Mesenchymal stem cell (in vitro differentiated cells and primary cell): ENCODE measurements at regions not wholly inside any gene's neighbourhood (a gene's known extent, or its start where the extent isn't known, plus 50 kb on each side); places are given as distances from the start of the nearest gene placed in this dataset.

ENCODE experiments used
- DNase-seq: peaks from one replicate; pipeline ENCODE4 v3.0.0-alpha.2; 2013
- H2AFZ ChIP-seq: one replicate; pipeline ENCODE4 v1.6.1; 2013; ENCODE audit warnings: low read depth, mild to moderate bottlenecking, control low read depth, inconsistent platforms, low read length, moderate library complexity
- H2AK5ac ChIP-seq: 2 replicates; pipeline ENCODE4 v1.6.1; 2013; ENCODE audit warnings: low read length, moderate library complexity, mild to moderate bottlenecking, inconsistent platforms; ENCODE audit not compliant: severe bottlenecking
- H2BK120ac ChIP-seq: one replicate; pipeline ENCODE4 v1.6.1; 2013; ENCODE audit warnings: low read depth, mild to moderate bottlenecking, inconsistent platforms, low read length, moderate library complexity
- H2BK12ac ChIP-seq, 2 experiments: one replicate each; pipeline ENCODE4 v1.6.1; 2013; ENCODE audit warnings: inconsistent platforms in 2 of 2, low read length in 2 of 2, mild to moderate bottlenecking in 2 of 2, moderate library complexity in 2 of 2, control low read depth in 1 of 2
- H2BK15ac ChIP-seq: one replicate; pipeline ENCODE4 v1.6.1; 2013; ENCODE audit warnings: mild to moderate bottlenecking, low read depth, inconsistent platforms; ENCODE audit not compliant: poor library complexity, severe bottlenecking
- H2BK5ac ChIP-seq: 2 replicates; pipeline ENCODE4 v1.6.1; 2013; ENCODE audit warnings: low read depth, mild to moderate bottlenecking, low read length, control low read depth, inconsistent platforms; ENCODE audit not compliant: poor library complexity, severe bottlenecking
- H3K14ac ChIP-seq, 2 experiments: one replicate each; pipeline ENCODE4 v1.6.1; 2013; ENCODE audit warnings: inconsistent platforms in 2 of 2, low read length in 2 of 2, control low read depth in 1 of 2, mild to moderate bottlenecking in 1 of 2, moderate library complexity in 1 of 2
- H3K18ac ChIP-seq, 2 experiments: one replicate each; pipeline ENCODE4 v1.6.1; 2013; ENCODE audit warnings: inconsistent platforms in 2 of 2, low read length in 2 of 2, control low read depth in 1 of 2, low read depth in 1 of 2, mild to moderate bottlenecking in 1 of 2
- H3K23ac ChIP-seq, 2 experiments: one replicate each; pipeline ENCODE4 v1.6.1; 2013; ENCODE audit warnings: inconsistent platforms in 2 of 2, low read length in 2 of 2, mild to moderate bottlenecking in 2 of 2, moderate library complexity in 2 of 2, control low read depth in 1 of 2
- H3K27ac ChIP-seq: 2 replicates; pipeline ENCODE4 v1.5.1; 2013; ENCODE audit warnings: mild to moderate bottlenecking, moderate library complexity, low read length, control low read depth, inconsistent platforms; ENCODE audit not compliant: poor library complexity, severe bottlenecking
- H3K27me3 ChIP-seq, 2 experiments: 2 replicates each; pipeline versions ENCODE4 v1.6.1 to v1.7.0; 2013; ENCODE audit warnings: low read length in 2 of 2, mild to moderate bottlenecking in 2 of 2, moderate library complexity in 2 of 2, control low read depth in 1 of 2, inconsistent platforms in 1 of 2; ENCODE audit not compliant: control insufficient read depth in 1 of 2, insufficient read depth in 1 of 2
- H3K36me3 ChIP-seq, 2 experiments: 2 replicates each; pipeline versions ENCODE4 v1.6.1 to v1.7.0; 2013; ENCODE audit warnings: low read length in 2 of 2, control low read depth in 1 of 2, inconsistent platforms in 1 of 2, low read depth in 1 of 2, mild to moderate bottlenecking in 1 of 2; ENCODE audit not compliant: insufficient read depth in 2 of 2, control insufficient read depth in 1 of 2
- H3K4ac ChIP-seq, 2 experiments: one replicate each; pipeline ENCODE4 v1.6.1; 2013; ENCODE audit warnings: inconsistent platforms in 2 of 2, low read length in 2 of 2, mild to moderate bottlenecking in 2 of 2, moderate library complexity in 2 of 2, control low read depth in 1 of 2, low read depth in 1 of 2
- H3K4me1 ChIP-seq: 2 replicates; pipeline ENCODE4 v1.6.1; 2013; ENCODE audit warnings: low read depth, low read length, control low read depth; ENCODE audit not compliant: control insufficient read depth, insufficient read depth
- H3K4me2 ChIP-seq: 2 replicates; pipeline ENCODE4 v1.6.1; 2013; ENCODE audit warnings: low read length, mild to moderate bottlenecking, inconsistent platforms; ENCODE audit not compliant: poor library complexity, severe bottlenecking
- H3K4me3 ChIP-seq, 2 experiments: 2 replicates each; pipeline versions ENCODE4 v1.5.1 to v1.7.0; 2013; ENCODE audit warnings: low read length in 2 of 2, mild to moderate bottlenecking in 2 of 2, control low read depth in 1 of 2, low read depth in 1 of 2; ENCODE audit not compliant: insufficient read depth in 1 of 2
- H3K79me1 ChIP-seq: replicated peaks from 2 replicates; pipeline ENCODE4 v1.6.1; 2013; ENCODE audit warnings: mild to moderate bottlenecking, control low read depth, low read length, inconsistent platforms; ENCODE audit not compliant: poor library complexity, severe bottlenecking
- H3K9ac ChIP-seq: 2 replicates; pipeline ENCODE4 v1.7.0; 2013; ENCODE audit warnings: mild to moderate bottlenecking, low read length, moderate library complexity
- H3K9me3 ChIP-seq: 2 replicates; pipeline ENCODE4 v1.7.0; 2013; ENCODE audit warnings: mild to moderate bottlenecking, low read length; ENCODE audit not compliant: control insufficient read depth
- H4K8ac ChIP-seq: one replicate; pipeline ENCODE4 v1.6.1; 2013; ENCODE audit warnings: inconsistent platforms, mild to moderate bottlenecking, low read length, moderate library complexity
- H4K91ac ChIP-seq: one replicate; pipeline ENCODE4 v1.6.1; 2013; ENCODE audit warnings: mild to moderate bottlenecking, low read length, inconsistent platforms
- WGBS: methylation state at CpG from one replicate; pipeline ENCODE4 v1.1.7; 2013; ENCODE audit warnings: mixed read lengths; 5-methylcytosine and 5-hydroxymethylcytosine counted together

DNA sequence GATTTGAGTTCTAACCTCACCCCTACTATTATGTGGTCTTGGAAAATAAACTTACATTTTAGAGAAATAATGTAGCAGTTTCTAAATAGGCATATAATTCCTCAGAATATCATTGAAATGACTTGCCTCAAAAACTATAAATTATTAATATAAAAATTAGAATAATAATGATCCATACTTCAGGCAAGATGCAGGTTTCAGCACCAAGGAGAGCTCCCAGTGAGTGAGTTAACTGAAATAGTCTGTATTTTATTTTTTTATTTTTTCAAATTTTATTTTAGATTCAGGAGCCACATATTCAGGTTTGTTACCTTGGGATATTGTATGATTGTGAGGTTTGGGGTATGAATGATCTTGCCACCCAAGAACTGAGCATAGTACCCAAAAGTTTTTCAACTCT, 472.2 kb upstream of the DCC start:
- Histone ChIP-seq H3K9ac (no peak overlapping the region), H3K4ac (no peak overlapping the region), H3K4me2 (no peak overlapping the region), H3K36me3 (no peaks in the 10 kb centered on the region), H3K9me3 (peaks cover 11% of the 10 kb centered on the region), H3K23ac (no peak overlapping the region), H3K79me1 (no peaks in the 10 kb centered on the region), H3K14ac (no peak overlapping the region), H4K8ac (no peak overlapping the region), H2BK12ac (no peak overlapping the region), H3K27ac (no peak overlapping the region), H3K4me3 (no peak overlapping the region), H2AK5ac (no peak overlapping the region), H2BK5ac (no peak overlapping the region), H2BK120ac (no peak overlapping the region), H2BK15ac (no peak overlapping the region), H2AFZ (no peak overlapping the region), H3K18ac (no peak overlapping the region), H3K27me3 (no peaks in the 10 kb centered on the region), H4K91ac (no peak overlapping the region), H3K4me1 (no peaks in the 10 kb centered on the region)
- peak; percentile 1 for DNase-seq

DNA sequence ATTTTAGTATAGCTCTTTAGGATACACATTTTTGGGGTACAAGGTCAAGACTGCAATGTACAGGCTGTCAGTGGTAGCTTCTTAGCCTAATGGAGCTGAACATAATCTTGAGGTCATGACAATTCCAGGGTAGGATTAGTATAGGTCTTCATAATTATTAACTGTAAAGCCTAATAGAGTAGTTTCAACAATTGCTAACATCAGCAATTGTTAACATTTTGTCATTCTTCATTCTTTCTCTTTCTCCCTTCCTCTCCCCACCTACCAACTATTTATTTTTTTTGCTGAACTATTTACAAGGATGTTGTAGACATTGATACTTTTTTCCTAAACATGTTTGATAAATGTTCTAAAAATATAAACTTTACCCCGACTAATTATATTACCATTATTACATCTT, 461.3 kb upstream of the DCC start:
- no peak overlapping the region for H2BK120ac ChIP-seq
- no peak overlapping the region for H3K9ac ChIP-seq
- DNase-seq: no peak
- no peak overlapping the region for H2BK12ac ChIP-seq
- 87% methylated on average over 1 of the region's 1 CpG for WGBS
- no peak overlapping the region for H3K4ac ChIP-seq
- H3K9me3 ChIP-seq: no peaks in the 10 kb centered on the region
- no peak overlapping the region for H4K8ac ChIP-seq
- no peaks in the 10 kb centered on the region for H3K27me3 ChIP-seq
- H3K4me3 ChIP-seq: no peak overlapping the region
- H3K27ac ChIP-seq: no peak overlapping the region
- H2BK5ac ChIP-seq: no peak overlapping the region
- H3K18ac ChIP-seq: no peak overlapping the region
- H3K4me1 ChIP-seq: no peaks in the 10 kb centered on the region
- no peak overlapping the region for H4K91ac ChIP-seq
- H2AFZ ChIP-seq: no peak overlapping the region
- no peaks in the 10 kb centered on the region for H3K36me3 ChIP-seq
- no peak overlapping the region for H3K14ac ChIP-seq
- no peak overlapping the region for H2BK15ac ChIP-seq
- H3K23ac ChIP-seq: no peak overlapping the region
- H2AK5ac ChIP-seq: no peak overlapping the region
- no peak overlapping the region for H3K4me2 ChIP-seq
- H3K79me1 ChIP-seq: no peaks in the 10 kb centered on the region

DNA sequence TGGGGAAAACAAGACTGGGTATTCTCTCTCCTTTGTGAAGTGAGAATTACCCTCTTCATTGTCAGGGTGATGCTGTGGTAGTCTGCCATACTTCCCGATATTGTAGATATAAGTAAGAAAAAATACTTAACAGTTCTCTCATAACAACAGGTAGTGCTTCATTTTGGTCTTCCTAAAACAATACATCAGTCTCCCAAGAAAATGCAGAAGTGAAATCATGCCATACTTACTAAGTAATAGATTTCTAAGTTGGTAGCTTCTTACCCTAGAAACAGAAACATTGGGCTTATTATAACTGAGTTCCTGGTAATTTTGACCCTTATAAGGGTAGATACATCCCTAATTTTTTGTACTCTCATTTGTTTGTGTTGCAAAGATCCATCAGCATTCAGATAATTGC, 460.7 kb upstream of the DCC start:
- Histone ChIP-seq H2BK120ac (no peak overlapping the region), H3K4me1 (no peaks in the 10 kb centered on the region), H3K9ac (no peak overlapping the region), H3K4ac (no peak overlapping the region), H4K91ac (no peak overlapping the region), H2BK15ac (no peak overlapping the region), H2AFZ (no peak overlapping the region), H3K14ac (no peak overlapping the region), H3K9me3 (peaks cover 4% of the 10 kb centered on the region), H3K27me3 (no peaks in the 10 kb centered on the region), H3K18ac (no peak overlapping the region), H2AK5ac (no peak overlapping the region), H3K27ac (no peak overlapping the region), H4K8ac (no peak overlapping the region), H3K4me3 (no peak overlapping the region), H3K79me1 (no peaks in the 10 kb centered on the region), H2BK5ac (no peak overlapping the region), H3K23ac (no peak overlapping the region), H3K4me2 (no peak overlapping the region), H2BK12ac (no peak overlapping the region), H3K36me3 (no peaks in the 10 kb centered on the region)
- no peak for DNase-seq
- WGBS: no CpG with 5 or more reads among the region's 1 CpG

DNA sequence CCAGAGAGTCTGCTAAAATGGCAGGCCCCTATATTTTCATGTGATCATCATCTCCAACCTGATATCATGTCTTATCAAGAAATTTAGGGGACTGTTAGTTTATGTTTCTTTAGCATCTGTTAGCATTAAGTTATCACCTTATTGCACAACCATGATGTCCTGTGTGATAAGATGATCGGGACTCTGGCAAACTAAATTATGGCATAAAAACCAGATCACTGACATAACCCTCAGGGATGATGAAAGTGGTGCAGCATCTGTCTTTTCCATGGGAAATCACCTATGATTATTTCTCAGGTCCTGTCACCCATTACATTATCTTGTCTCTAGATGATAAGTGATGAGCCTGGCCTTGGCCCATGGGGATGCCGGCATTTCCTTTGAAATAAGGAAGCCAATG, 458.6 kb upstream of the DCC start:
- Histone ChIP-seq H3K18ac (no peak overlapping the region), H3K9ac (no peak overlapping the region), H3K4me1 (no peaks in the 10 kb centered on the region), H3K9me3 (peaks cover 8% of the 10 kb centered on the region), H3K36me3 (no peaks in the 10 kb centered on the region), H3K23ac (no peak overlapping the region), H2BK5ac (no peak overlapping the region), H2BK12ac (no peak overlapping the region), H2BK120ac (no peak overlapping the region), H3K27ac (no peak overlapping the region), H3K79me1 (no peaks in the 10 kb centered on the region), H3K4ac (no peak overlapping the region), H3K27me3 (no peaks in the 10 kb centered on the region), H4K8ac (no peak overlapping the region), H2BK15ac (no peak overlapping the region), H2AK5ac (no peak overlapping the region), H4K91ac (no peak overlapping the region), H3K4me3 (no peak overlapping the region), H2AFZ (no peak overlapping the region), H3K14ac (no peak overlapping the region), H3K4me2 (no peak overlapping the region)
- no peak for DNase-seq
- WGBS: 89% methylated on average over 1 of the region's 2 CpGs
